Uterus (tissue), 3 donors: ENCODE measurements at regions not wholly inside any gene's neighbourhood (a gene's known extent, or its start where the extent isn't known, plus 50 kb on each side); places are given as distances from the start of the nearest gene placed in this dataset.

Experiments used
- DNase-seq, 2 donors: peaks; one replicate each; pipeline ENCODE4 v3.0.0-alpha.2; 2019 to 2020
- H3K27ac ChIP-seq, 2 donors: fragments of 200-600 bp; sonication (generic); 1 replicate in 1 of 2; 2 replicates in 1 of 2; pipeline ENCODE4 v1.5.1; 2016 to 2018
- H3K27me3 ChIP-seq, 2 donors: fragments of 200-600 bp; sonication (generic); one replicate each; pipeline ENCODE4 v1.5.1; 2018 to 2019; ENCODE audit warnings: control low read depth in 1 of 2
- H3K36me3 ChIP-seq, 2 donors: fragments of 200-600 bp; sonication (generic); one replicate each; pipeline ENCODE4 v1.5.1; 2019; ENCODE audit warnings: control low read depth in 1 of 2
- H3K4me1 ChIP-seq, 2 donors: fragments of 200-600 bp; sonication (generic); one replicate each; pipeline ENCODE4 v1.5.1; 2018 to 2019; ENCODE audit warnings: control low read depth in 1 of 2
- H3K4me3 ChIP-seq, 2 donors: fragments of 200-600 bp; sonication (generic); 1 replicate in 1 of 2; 2 replicates in 1 of 2; pipeline ENCODE4 v1.5.1; 2018 to 2019; ENCODE audit warnings: mild to moderate bottlenecking in 1 of 2
- H3K9me3 ChIP-seq, 2 donors: fragments of 200-600 bp; sonication (generic); one replicate each; pipeline ENCODE4 v1.5.1; 2019; ENCODE audit warnings: control low read depth in 1 of 2
- POLR2A ChIP-seq, 2 donors: fragments of 450-650 bp; IDR thresholded peaks; one replicate each; pipeline ENCODE4 v1.6.1; 2016; ENCODE audit warnings: antibody characterized with exemption in 2 of 2, mild to moderate bottlenecking in 1 of 2, moderate library complexity in 1 of 2
- intact Hi-C: fragments of 100-400 bp; cut with DNase I; formaldehyde crosslinking; loops from one replicate; pipeline ENCODE4 v1.15.1; 2023; ENCODE audit warnings: low total_unique reads
- TF ChIP-seq, protein P1 (sequence below), 4 experiments: fragments of 200-600 bp in 2 of 4; fragments of 450-650 bp in 2 of 4; sonication (generic) in 2 of 4; IDR thresholded peaks; one replicate each; pipeline ENCODE4 v1.5.1; 2016 to 2019; ENCODE audit warnings: antibody characterized with exemption in 4 of 4, mild to moderate bottlenecking in 2 of 4, moderate library complexity in 1 of 4
- donor health status: DM: yes; HTN: yes; CAD: no.

DNA sequence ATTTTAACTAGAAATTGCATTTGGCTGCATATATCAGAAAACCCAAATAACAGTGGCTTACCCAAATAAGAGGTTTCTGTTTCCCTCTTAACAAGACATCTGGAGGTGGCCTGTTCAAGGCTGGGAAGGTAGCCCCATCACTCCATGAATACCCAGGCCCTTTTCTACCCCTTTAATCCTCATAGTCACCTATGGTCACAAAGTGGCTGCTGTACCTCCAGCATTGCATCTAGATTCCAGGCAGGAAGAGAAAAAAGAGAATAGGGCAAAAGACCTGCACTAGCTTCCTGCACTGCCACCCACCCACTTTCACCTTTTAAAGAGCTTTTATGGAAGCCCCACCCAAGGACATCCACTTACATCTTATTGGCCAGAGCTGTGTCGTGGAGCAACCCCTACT, 124.0 kb upstream of the NCOR2 start:
- TF ChIP-seq, protein P1, sequence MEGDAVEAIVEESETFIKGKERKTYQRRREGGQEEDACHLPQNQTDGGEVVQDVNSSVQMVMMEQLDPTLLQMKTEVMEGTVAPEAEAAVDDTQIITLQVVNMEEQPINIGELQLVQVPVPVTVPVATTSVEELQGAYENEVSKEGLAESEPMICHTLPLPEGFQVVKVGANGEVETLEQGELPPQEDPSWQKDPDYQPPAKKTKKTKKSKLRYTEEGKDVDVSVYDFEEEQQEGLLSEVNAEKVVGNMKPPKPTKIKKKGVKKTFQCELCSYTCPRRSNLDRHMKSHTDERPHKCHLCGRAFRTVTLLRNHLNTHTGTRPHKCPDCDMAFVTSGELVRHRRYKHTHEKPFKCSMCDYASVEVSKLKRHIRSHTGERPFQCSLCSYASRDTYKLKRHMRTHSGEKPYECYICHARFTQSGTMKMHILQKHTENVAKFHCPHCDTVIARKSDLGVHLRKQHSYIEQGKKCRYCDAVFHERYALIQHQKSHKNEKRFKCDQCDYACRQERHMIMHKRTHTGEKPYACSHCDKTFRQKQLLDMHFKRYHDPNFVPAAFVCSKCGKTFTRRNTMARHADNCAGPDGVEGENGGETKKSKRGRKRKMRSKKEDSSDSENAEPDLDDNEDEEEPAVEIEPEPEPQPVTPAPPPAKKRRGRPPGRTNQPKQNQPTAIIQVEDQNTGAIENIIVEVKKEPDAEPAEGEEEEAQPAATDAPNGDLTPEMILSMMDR (IDR thresholded peaks at IDR 0.05): no peak
- TF ChIP-seq POLR2A (IDR thresholded peaks at IDR 0.05): no peak
- DNase-seq: no peak
- Histone ChIP-seq H3K27ac (no peak overlapping the region), H3K4me1 (peaks cover 0 to 4% of the 10 kb centered on the region in 2 donors), H3K27me3 (no peaks in the 10 kb centered on the region), H3K9me3 (peaks cover 0 to 11% of the 10 kb centered on the region in 2 donors), H3K4me3 (no peak overlapping the region), H3K36me3 (no peaks in the 10 kb centered on the region)
- intact Hi-C loops: no loop called here

DNA sequence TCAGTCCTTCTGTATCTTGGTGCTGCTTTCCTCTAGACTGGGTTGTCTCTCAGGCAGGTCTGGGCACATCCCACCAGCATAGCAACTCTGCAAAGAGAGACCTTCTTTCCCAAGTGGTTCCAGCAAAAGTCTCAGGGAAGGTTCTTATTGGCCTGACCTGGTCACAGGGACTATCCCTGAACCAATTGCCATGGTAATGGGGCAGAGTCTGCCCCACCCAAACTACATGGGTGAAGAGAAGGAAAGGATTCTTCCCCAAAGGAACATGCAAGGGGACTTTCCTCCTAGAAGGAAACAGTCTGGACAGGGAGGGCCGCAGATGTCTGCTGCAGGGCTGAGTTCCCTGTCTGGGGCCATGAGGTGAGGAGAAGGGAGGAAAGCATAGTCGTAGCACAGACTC, 122.2 kb upstream of the NCOR2 start:
- no peaks in the 10 kb centered on the region for H3K36me3 ChIP-seq
- H3K27ac ChIP-seq: no peak overlapping the region
- H3K9me3 ChIP-seq: peaks cover 0 to 11% of the 10 kb centered on the region in 2 donors
- H3K27me3 ChIP-seq: no peaks in the 10 kb centered on the region
- no peak for DNase-seq
- TF ChIP-seq POLR2A (IDR thresholded peaks at IDR 0.05): no peak
- TF ChIP-seq, protein P1 (IDR thresholded peaks at IDR 0.05): no peak
- no peak overlapping the region for H3K4me3 ChIP-seq
- peaks cover 0 to 12% of the 10 kb centered on the region in 2 donors for H3K4me1 ChIP-seq
- intact Hi-C loops: no loop called here

DNA sequence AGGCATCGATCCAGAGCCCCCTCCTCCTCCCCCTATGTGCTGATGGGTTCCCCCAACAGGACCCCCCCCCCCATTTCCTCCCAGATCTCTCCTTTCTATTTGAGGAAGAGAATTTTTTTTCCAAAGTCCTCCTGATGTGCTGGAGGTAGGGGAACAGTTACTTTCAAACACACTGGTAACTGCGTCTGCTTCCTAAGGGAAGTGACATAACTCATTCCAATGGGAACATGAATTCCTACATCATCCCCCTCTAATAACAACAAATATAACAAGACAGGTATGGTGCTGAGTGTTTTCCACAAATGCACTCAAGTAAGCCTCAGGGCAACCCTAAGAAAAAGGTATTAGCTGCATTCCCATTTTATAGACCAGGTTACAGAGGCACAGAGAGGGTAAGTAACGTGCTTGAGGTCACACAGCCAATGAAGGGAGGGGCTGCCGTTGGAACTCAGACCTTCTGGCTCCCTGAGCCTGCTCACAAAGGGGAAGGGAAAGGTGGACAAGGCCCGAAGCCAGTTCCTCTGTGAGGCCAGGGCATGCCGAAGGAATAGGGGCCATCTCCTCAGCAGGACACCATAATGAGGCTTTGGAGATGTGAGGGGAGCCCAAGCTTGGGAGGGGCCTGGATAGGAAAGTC, 121.1 kb upstream of the NCOR2 start:
- DNase-seq: no peak
- peaks cover 0 to 11% of the 10 kb centered on the region in 2 donors for H3K9me3 ChIP-seq
- no peak overlapping the region for H3K4me3 ChIP-seq
- no peaks in the 10 kb centered on the region for H3K36me3 ChIP-seq
- peaks cover 0 to 12% of the 10 kb centered on the region in 2 donors for H3K4me1 ChIP-seq
- TF ChIP-seq POLR2A (IDR thresholded peaks at IDR 0.05): no peak
- TF ChIP-seq, protein P1 (IDR thresholded peaks at IDR 0.05): no peak
- no peaks in the 10 kb centered on the region for H3K27me3 ChIP-seq
- peak overlapping the region; percentile 64 to 89 for H3K27ac ChIP-seq
- intact Hi-C loops: no loop called here

DNA sequence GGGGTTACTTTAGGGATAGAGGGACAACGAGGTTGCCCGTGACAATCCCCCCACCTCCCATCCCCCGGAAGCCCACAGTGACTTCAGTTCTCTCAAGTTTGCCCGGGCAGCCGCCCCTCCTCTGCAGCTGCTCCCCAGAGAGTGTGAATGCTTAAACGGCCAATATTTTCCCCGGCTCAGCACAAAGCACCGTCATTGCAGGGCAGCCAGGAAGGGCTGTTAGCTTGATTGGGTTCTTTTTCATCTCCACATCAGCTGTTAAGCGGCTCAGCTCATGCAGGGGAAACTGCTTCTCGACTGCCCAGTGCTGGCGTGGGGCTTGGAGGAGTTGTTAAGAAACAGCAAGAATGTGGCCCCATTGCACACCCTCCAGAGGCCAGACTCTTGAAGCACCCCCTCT, 120.5 kb upstream of the NCOR2 start:
- Histone ChIP-seq H3K27me3 (no peaks in the 10 kb centered on the region), H3K9me3 (peaks cover 0 to 11% of the 10 kb centered on the region in 2 donors), H3K27ac (peak overlapping the region; percentile 64 to 89), H3K4me3 (no peak overlapping the region), H3K36me3 (no peaks in the 10 kb centered on the region), H3K4me1 (peaks cover 0 to 12% of the 10 kb centered on the region in 2 donors)
- intact Hi-C loops: no loop called here
- TF ChIP-seq, protein P1 (IDR thresholded peaks at IDR 0.05): no peak
- TF ChIP-seq POLR2A (IDR thresholded peaks at IDR 0.05): no peak
- DNase-seq: peak in 1 of 2 donors; percentile 43

DNA sequence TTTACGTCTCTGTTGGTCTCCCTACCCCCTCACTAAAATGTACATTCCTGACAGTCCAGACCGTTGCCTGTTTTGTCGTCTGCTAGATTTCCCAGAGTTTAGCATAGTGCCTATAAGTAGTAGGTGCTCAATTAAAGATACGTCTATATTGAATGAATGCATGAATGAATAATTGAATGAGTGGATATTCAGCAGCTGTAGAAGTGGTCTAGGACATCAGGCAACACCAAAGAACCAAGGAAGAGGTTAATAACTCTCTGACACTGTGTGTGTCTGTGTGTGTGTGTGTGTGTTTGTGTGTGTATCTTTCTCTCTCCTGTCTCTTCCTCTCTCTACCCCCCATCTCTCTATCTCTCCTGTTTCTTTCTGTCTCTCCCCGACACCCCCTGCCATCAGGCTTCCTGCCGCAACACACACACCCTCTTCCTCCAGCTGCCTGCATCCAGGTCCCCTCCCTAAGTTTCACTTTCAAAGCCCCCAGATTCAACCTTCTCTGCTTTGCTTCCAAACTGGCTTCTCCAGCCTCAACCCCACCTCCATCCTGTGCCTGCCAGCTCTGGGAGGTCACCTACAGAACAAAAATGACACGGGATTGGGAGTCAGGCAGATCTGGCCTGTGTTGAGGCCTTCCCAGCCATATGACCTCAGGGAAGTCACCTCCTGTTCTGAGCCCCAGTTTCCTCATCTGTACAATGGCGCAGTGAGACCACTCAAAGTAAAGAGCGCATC, 119.9 kb upstream of the NCOR2 start:
- Histone ChIP-seq H3K36me3 (no peaks in the 10 kb centered on the region), H3K4me1 (peaks cover 0 to 15% of the 10 kb centered on the region in 2 donors), H3K9me3 (peaks cover 0 to 5% of the 10 kb centered on the region in 2 donors), H3K4me3 (no peak overlapping the region), H3K27ac (peak overlapping the region; percentile 84 to 89), H3K27me3 (no peaks in the 10 kb centered on the region)
- no peak for TF ChIP-seq POLR2A (IDR thresholded peaks at IDR 0.05)
- TF ChIP-seq, protein P1 (IDR thresholded peaks at IDR 0.05): no peak
- intact Hi-C loops: no loop called here
- DNase-seq: no peak
